DMS79 (cell line): ENCODE measurements at regions not wholly inside any gene's neighbourhood (a gene's known extent, or its start where the extent isn't known, plus 50 kb on each side); places are given as distances from the start of the nearest gene placed in this dataset.

Experiments
- DNase-seq: peaks from one replicate; lab custom pipeline; 2025; lab: John Stamatoyannopoulos, UW

- DNase-seq, result no peak
Observed at GRCh38 chr11:80346353-80347059, 905.7 kb upstream of the TENM4 start.

GRCh38 chr11:80343436-80343835 is 902.6 kb upstream of the TENM4 start:
- no peak for DNase-seq

- DNase-seq, result no peak
Observed at GRCh38 chr11:80338231-80338630, 897.4 kb upstream of the TENM4 start.

- DNase-seq, result no peak
Observed at GRCh38 chr11:80331694-80332093, 890.9 kb upstream of the TENM4 start.

GRCh38 chr11:80330264-80330663 is 889.4 kb upstream of the TENM4 start:
- no peak for DNase-seq

GRCh38 chr11:80328774-80329173 is 887.9 kb upstream of the TENM4 start:
- DNase-seq, result no peak

- DNase-seq, result no peak
Observed at GRCh38 chr11:80327956-80328614, 887.3 kb upstream of the TENM4 start.

- DNase-seq, result no peak
Observed at GRCh38 chr11:80321786-80322185, 881.0 kb upstream of the TENM4 start.

- no peak for DNase-seq
Observed at GRCh38 chr11:80320765-80321164, 879.9 kb upstream of the TENM4 start.

GRCh38 chr11:80320226-80320625 is 879.4 kb upstream of the TENM4 start:
- DNase-seq, result no peak

GRCh38 chr11:80317612-80318011 is 876.8 kb upstream of the TENM4 start:
- DNase-seq, result no peak

GRCh38 chr11:80315200-80315599 is 874.4 kb upstream of the TENM4 start:
- no peak for DNase-seq

- DNase-seq, result no peak
Observed at GRCh38 chr11:80309301-80309700, 868.5 kb upstream of the TENM4 start.

- DNase-seq, result no peak
Observed at GRCh38 chr11:80307676-80308075, 866.8 kb upstream of the TENM4 start.

- no peak for DNase-seq
Observed at GRCh38 chr11:80297858-80298632, 857.2 kb upstream of the TENM4 start.

GRCh38 chr11:80293293-80293692 is 852.5 kb upstream of the TENM4 start:
- DNase-seq, result no peak

GRCh38 chr11:80284946-80285785 is 844.3 kb upstream of the TENM4 start:
- no peak for DNase-seq

GRCh38 chr11:80282643-80283042 is 841.8 kb upstream of the TENM4 start:
- no peak for DNase-seq

- no peak for DNase-seq
Observed at GRCh38 chr11:80281194-80281593, 840.4 kb upstream of the TENM4 start.

- DNase-seq, result no peak
Observed at GRCh38 chr11:80280737-80281136, 839.9 kb upstream of the TENM4 start.

- DNase-seq, result no peak
Observed at GRCh38 chr11:80261776-80262175, 820.9 kb upstream of the TENM4 start.
